ENCODE measurements at regions not wholly inside any gene's neighbourhood (a gene's known extent, or its start where the extent isn't known, plus 50 kb on each side); places are given as distances from the start of the nearest gene placed in this dataset.

DNA sequence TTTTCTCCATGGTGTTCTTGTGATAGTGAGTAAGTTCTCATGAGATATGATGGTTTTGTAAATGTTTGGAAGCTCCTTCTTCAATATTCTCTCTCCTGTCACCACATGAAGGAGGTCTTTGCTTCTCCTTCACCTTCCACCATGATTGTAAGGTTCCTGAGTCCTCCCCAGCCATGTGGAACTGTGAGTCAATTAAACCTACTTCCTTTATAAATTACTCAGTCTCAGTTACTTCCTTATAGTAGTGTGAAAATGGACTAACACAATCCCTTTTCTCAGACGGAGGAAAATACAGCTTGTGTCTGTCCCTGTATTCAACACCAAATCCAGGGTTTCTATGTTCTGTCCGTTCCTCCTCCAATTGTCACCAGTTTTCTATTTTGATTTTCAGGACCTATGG is 181.0 kb downstream of the ALDH8A1 start (continued):
- TF ChIP-seq CHD7 (IDR thresholded peaks at IDR 0.05; ENCODE audit: low read depth, low read length) (no peak), CCAR2 (IDR thresholded peaks at IDR 0.05; ENCODE audit: low read depth, low read length) (no peak), BRF1 (IDR thresholded peaks at IDR 0.05; ENCODE audit: borderline replicate concordance, extremely low read depth, insufficient read length) (no peak), ZNF121 (CRISPR knock-in tag; conservative IDR thresholded peaks at IDR 0.05) (no peak), XRCC4 (IDR thresholded peaks at IDR 0.05; ENCODE audit: extremely low read depth, insufficient read depth, insufficient read length) (no peak), EP400 (IDR thresholded peaks at IDR 0.05) (no peak), ADNP (tag; IDR thresholded peaks at IDR 0.05) (no peak)
- TF ChIP-seq, protein P1, sequence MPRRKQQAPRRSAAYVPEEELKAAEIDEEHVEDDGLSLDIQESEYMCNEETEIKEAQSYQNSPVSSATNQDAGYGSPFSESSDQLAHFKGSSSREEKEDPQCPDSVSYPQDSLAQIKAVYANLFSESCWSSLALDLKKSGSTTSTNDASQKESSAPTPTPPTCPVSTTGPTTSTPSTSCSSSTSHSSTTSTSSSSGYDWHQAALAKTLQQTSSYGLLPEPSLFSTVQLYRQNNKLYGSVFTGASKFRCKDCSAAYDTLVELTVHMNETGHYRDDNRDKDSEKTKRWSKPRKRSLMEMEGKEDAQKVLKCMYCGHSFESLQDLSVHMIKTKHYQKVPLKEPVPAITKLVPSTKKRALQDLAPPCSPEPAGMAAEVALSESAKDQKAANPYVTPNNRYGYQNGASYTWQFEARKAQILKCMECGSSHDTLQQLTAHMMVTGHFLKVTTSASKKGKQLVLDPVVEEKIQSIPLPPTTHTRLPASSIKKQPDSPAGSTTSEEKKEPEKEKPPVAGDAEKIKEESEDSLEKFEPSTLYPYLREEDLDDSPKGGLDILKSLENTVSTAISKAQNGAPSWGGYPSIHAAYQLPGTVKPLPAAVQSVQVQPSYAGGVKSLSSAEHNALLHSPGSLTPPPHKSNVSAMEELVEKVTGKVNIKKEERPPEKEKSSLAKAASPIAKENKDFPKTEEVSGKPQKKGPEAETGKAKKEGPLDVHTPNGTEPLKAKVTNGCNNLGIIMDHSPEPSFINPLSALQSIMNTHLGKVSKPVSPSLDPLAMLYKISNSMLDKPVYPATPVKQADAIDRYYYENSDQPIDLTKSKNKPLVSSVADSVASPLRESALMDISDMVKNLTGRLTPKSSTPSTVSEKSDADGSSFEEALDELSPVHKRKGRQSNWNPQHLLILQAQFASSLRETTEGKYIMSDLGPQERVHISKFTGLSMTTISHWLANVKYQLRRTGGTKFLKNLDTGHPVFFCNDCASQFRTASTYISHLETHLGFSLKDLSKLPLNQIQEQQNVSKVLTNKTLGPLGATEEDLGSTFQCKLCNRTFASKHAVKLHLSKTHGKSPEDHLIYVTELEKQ (CRISPR knock-in tag; IDR thresholded peaks at IDR 0.05), result no peak
- TF ChIP-seq, protein P2, sequence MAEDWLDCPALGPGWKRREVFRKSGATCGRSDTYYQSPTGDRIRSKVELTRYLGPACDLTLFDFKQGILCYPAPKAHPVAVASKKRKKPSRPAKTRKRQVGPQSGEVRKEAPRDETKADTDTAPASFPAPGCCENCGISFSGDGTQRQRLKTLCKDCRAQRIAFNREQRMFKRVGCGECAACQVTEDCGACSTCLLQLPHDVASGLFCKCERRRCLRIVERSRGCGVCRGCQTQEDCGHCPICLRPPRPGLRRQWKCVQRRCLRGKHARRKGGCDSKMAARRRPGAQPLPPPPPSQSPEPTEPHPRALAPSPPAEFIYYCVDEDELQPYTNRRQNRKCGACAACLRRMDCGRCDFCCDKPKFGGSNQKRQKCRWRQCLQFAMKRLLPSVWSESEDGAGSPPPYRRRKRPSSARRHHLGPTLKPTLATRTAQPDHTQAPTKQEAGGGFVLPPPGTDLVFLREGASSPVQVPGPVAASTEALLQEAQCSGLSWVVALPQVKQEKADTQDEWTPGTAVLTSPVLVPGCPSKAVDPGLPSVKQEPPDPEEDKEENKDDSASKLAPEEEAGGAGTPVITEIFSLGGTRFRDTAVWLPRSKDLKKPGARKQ (CRISPR knock-in tag; IDR thresholded peaks at IDR 0.05), result no peak
- TF ChIP-seq, protein P3, sequence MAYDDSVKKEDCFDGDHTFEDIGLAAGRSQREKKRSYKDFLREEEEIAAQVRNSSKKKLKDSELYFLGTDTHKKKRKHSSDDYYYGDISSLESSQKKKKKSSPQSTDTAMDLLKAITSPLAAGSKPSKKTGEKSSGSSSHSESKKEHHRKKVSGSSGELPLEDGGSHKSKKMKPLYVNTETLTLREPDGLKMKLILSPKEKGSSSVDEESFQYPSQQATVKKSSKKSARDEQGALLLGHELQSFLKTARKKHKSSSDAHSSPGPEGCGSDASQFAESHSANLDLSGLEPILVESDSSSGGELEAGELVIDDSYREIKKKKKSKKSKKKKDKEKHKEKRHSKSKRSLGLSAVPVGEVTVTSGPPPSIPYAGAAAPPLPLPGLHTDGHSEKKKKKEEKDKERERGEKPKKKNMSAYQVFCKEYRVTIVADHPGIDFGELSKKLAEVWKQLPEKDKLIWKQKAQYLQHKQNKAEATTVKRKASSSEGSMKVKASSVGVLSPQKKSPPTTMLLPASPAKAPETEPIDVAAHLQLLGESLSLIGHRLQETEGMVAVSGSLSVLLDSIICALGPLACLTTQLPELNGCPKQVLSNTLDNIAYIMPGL (CRISPR knock-in tag; IDR thresholded peaks at IDR 0.05), result no peak
